ENCODE measurements at regions not wholly inside any gene's neighbourhood (a gene's known extent, or its start where the extent isn't known, plus 50 kb on each side); places are given as distances from the start of the nearest gene placed in this dataset.

GRCh38 chr13:40193286-40194223, 472.9 kb downstream of the FOXO1 start:
- no peak for TF ChIP-seq CTCF (IDR thresholded peaks at IDR 0.05)
- TF ChIP-seq POLR2AphosphoS5 (IDR thresholded peaks at IDR 0.05): peak; percentile 17
- Histone ChIP-seq H3K27me3 (replicated peaks; ENCODE audit: insufficient read depth) (no peaks in the 10 kb centered on the region), H3K4me1 (replicated peaks) (no peaks in the 10 kb centered on the region), H3K4me3 (no peak overlapping the region), H3K36me3 (no peaks in the 10 kb centered on the region), H3K27ac (peak overlapping the region; percentile 42 to 50), H3K9me3 (no peaks in the 10 kb centered on the region)
- WGBS: 54% methylated on average over 18 of the region's 18 CpGs
- intact Hi-C loops (cut with DNase I): loop anchor here (5.0 to 10.0 kb wide), 3 partner anchors 44 to 129 kb away; no protein-coding TSS in a partner anchor
- DNase-seq (ENCODE audit: low spot score): no peak

- TF ChIP-seq POLR2AphosphoS5 (IDR thresholded peaks at IDR 0.05) (no peak), CTCF (IDR thresholded peaks at IDR 0.05) (no peak), POLR2A (IDR thresholded peaks at IDR 0.05) (no peak)
- 75% methylated on average over 9 of the region's 9 CpGs for WGBS
- Histone ChIP-seq H3K4me3 (no peak overlapping the region), H3K36me3 (no peaks in the 10 kb centered on the region), H3K27me3 (replicated peaks; ENCODE audit: insufficient read depth) (no peaks in the 10 kb centered on the region), H3K9me3 (no peaks in the 10 kb centered on the region), H3K27ac (peak overlapping the region; percentile 42 to 50), H3K4me1 (replicated peaks) (no peaks in the 10 kb centered on the region)
- DNase-seq (ENCODE audit: low spot score): no peak
- intact Hi-C loops (cut with DNase I): loop anchor here (5.0 to 10.0 kb wide), 3 partner anchors 43 to 130 kb away; no protein-coding TSS in a partner anchor
These were observed 472.1 kb downstream of the FOXO1 start for GRCh38 chr13:40194224-40194806.

GRCh38 chr13:40197049-40197448, 469.4 kb downstream of the FOXO1 start:
- H3K27ac ChIP-seq: no peak overlapping the region
- no peaks in the 10 kb centered on the region for H3K9me3 ChIP-seq
- no peaks in the 10 kb centered on the region for H3K27me3 ChIP-seq (replicated peaks; ENCODE audit: insufficient read depth)
- no peaks in the 10 kb centered on the region for H3K4me1 ChIP-seq (replicated peaks)
- 97% methylated on average over 8 of the region's 8 CpGs for WGBS
- TF ChIP-seq CTCF (IDR thresholded peaks at IDR 0.05): no peak
- no peak for TF ChIP-seq POLR2A (IDR thresholded peaks at IDR 0.05)
- TF ChIP-seq POLR2AphosphoS5 (IDR thresholded peaks at IDR 0.05): no peak
- no peak for DNase-seq (ENCODE audit: low spot score)
- no peaks in the 10 kb centered on the region for H3K36me3 ChIP-seq
- H3K4me3 ChIP-seq: no peak overlapping the region
- intact Hi-C loops (cut with DNase I): loop anchor here (10.0 kb wide), 1 partner anchor 132 kb away; no protein-coding TSS in a partner anchor

GRCh38 chr13:40197936-40198595, 468.4 kb downstream of the FOXO1 start:
- DNase-seq (ENCODE audit: low spot score): no peak
- no peaks in the 10 kb centered on the region for H3K9me3 ChIP-seq
- H3K4me1 ChIP-seq (replicated peaks): no peaks in the 10 kb centered on the region
- no peaks in the 10 kb centered on the region for H3K36me3 ChIP-seq
- intact Hi-C loops (cut with DNase I): loop anchor here (10.0 kb wide), 1 partner anchor 133 kb away; no protein-coding TSS in a partner anchor
- no peak overlapping the region for H3K27ac ChIP-seq
- TF ChIP-seq POLR2A (IDR thresholded peaks at IDR 0.05) (no peak), POLR2AphosphoS5 (IDR thresholded peaks at IDR 0.05) (no peak), CTCF (IDR thresholded peaks at IDR 0.05) (no peak)
- no peaks in the 10 kb centered on the region for H3K27me3 ChIP-seq (replicated peaks; ENCODE audit: insufficient read depth)
- 94% methylated on average over 4 of the region's 4 CpGs for WGBS
- H3K4me3 ChIP-seq: no peak overlapping the region
